Smooth muscle cell (in vitro differentiated cells): ENCODE measurements at regions not wholly inside any gene's neighbourhood (a gene's known extent, or its start where the extent isn't known, plus 50 kb on each side); places are given as distances from the start of the nearest gene placed in this dataset.
"Not testable (repeated sequence)": the region's sequence is repeated elsewhere in the genome, so short reads cannot be mapped to it uniquely, and the experiment has no call there.

Experiments used
- DNase-seq: peaks from one replicate; lab custom pipeline; 2025; ENCODE audit not compliant: unreplicated experiment; lab: John Stamatoyannopoulos, UW
- H2AFZ ChIP-seq: fragments of 200-600 bp; sonication (generic); 2 replicates; pipeline ENCODE4 v1.6.0; 2016; ENCODE audit warnings: antibody characterized with exemption, low read depth, mild to moderate bottlenecking
- H3F3A ChIP-seq: fragments of 200-600 bp; sonication (generic); 2 replicates; pipeline ENCODE4 v1.6.0; 2017; ENCODE audit warnings: antibody characterized with exemption, low read depth
- H3K27ac ChIP-seq: fragments of 200-600 bp; sonication (generic); 2 replicates; pipeline ENCODE4 v1.5.1; 2016; ENCODE audit warnings: low read depth, mild to moderate bottlenecking
- H3K27me3 ChIP-seq: fragments of 200-600 bp; sonication (generic); 2 replicates; pipeline ENCODE4 v1.6.1; 2016; ENCODE audit warnings: low read depth, mild to moderate bottlenecking
- H3K36me3 ChIP-seq: fragments of 200-600 bp; sonication (generic); 2 replicates; pipeline ENCODE4 v1.5.1; 2016; ENCODE audit warnings: low read depth
- H3K4me1 ChIP-seq: fragments of 200-600 bp; sonication (generic); 2 replicates; pipeline ENCODE4 v1.5.1; 2016; ENCODE audit warnings: low read depth
- H3K4me2 ChIP-seq: fragments of 200-600 bp; sonication (generic); 2 replicates; pipeline ENCODE4 v1.6.0; 2016; ENCODE audit warnings: mild to moderate bottlenecking
- H3K4me3 ChIP-seq: fragments of 200-600 bp; sonication (generic); 2 replicates; pipeline ENCODE4 v1.5.1; 2016; ENCODE audit warnings: mild to moderate bottlenecking
- H3K79me2 ChIP-seq: fragments of 200-600 bp; sonication (generic); 2 replicates; pipeline ENCODE4 v1.6.0; 2016; ENCODE audit warnings: low read depth, mild to moderate bottlenecking
- H3K9ac ChIP-seq: fragments of 200-600 bp; sonication (generic); 2 replicates; pipeline ENCODE4 v1.6.0; 2016; ENCODE audit warnings: low read depth
- H3K9me3 ChIP-seq: fragments of 200-600 bp; sonication (generic); replicated peaks from 2 replicates; pipeline ENCODE4 v1.5.1; 2016; ENCODE audit warnings: low read depth
- H4K20me1 ChIP-seq: fragments of 200-600 bp; sonication (generic); 2 replicates; pipeline ENCODE4 v1.6.0; 2016; ENCODE audit warnings: low read depth
- CTCF ChIP-seq: fragments of 200-600 bp; sonication (generic); IDR thresholded peaks from 2 replicates; pipeline ENCODE4 v1.5.1; 2017; ENCODE audit warnings: borderline replicate concordance, mild to moderate bottlenecking, antibody characterized with exemption; ENCODE audit not compliant: insufficient read depth, poor library complexity, severe bottlenecking
- WGBS: methylation state at CpG from one replicate; pipeline ENCODE4 v1.1.7; 2016; ENCODE audit warnings: low lambda C conversion rate; 5-methylcytosine and 5-hydroxymethylcytosine counted together

GRCh38 chr12:84033162-84033561 lies 879.4 kb downstream of the SLC6A15 start:
- no peaks in the 10 kb centered on the region for H3K27me3 ChIP-seq
- H3K4me1 ChIP-seq = no peaks in the 10 kb centered on the region
- no peaks in the 10 kb centered on the region for H3K79me2 ChIP-seq
- DNase-seq = no peak
- no peak overlapping the region for H3K27ac ChIP-seq
- no peaks in the 10 kb centered on the region for H3K36me3 ChIP-seq
- H4K20me1 ChIP-seq = no peaks in the 10 kb centered on the region
- 89% methylated on average over 8 of the region's 8 CpGs for WGBS
- no peaks in the 10 kb centered on the region for H3K9me3 ChIP-seq
- no peak overlapping the region for H3K4me2 ChIP-seq
- H3K4me3 ChIP-seq = no peak overlapping the region
- no peaks in the 10 kb centered on the region for H3F3A ChIP-seq
- no peak overlapping the region for H3K9ac ChIP-seq
- H2AFZ ChIP-seq = no peak overlapping the region
- no peak for TF ChIP-seq CTCF

DNA sequence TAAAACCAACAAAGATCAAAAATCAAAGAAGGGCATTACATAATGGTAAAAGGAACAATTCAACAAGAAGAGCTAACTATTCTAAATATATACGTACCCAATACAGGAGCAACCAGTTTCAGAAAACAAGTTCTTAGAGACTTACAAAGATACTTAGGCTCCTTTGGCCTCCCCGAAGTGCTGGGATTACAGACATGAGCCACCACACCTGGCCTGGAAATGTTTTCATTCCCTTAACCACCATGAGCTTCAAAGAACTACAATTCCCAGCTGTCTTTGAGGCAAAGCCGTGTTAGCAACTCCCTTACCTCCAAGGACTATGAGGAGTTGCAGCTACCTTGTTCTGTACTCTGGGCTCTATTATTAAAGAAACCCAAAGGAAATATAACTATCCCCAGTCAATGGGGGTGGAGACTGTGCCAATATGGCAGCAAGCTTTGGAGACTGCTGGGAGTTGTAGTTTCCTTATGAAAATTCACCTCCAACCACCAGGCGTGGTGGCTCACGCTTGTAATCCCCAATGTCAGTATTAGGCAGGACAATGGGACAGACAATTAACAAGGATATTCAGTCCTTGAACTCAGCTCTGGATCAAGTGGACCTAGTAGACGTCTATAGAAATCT lies 893.9 kb downstream of the SLC6A15 start:
- H3K4me1 ChIP-seq, H3K4me3 ChIP-seq, H3K36me3 ChIP-seq, H3K79me2 ChIP-seq, DNase-seq, H3K9ac ChIP-seq, H3F3A ChIP-seq, H2AFZ ChIP-seq, H3K9me3 ChIP-seq, H3K27ac ChIP-seq, H4K20me1 ChIP-seq, H3K4me2 ChIP-seq, H3K27me3 ChIP-seq: not testable (repeated sequence)
- 81% methylated on average over 6 of the region's 6 CpGs for WGBS

- H3K79me2 ChIP-seq = no peaks in the 10 kb centered on the region
- no peaks in the 10 kb centered on the region for H3F3A ChIP-seq
- H3K4me2 ChIP-seq = no peak overlapping the region
- no peak for TF ChIP-seq CTCF
- no peaks in the 10 kb centered on the region for H3K36me3 ChIP-seq
- H3K4me1 ChIP-seq = no peaks in the 10 kb centered on the region
- no peaks in the 10 kb centered on the region for H3K27me3 ChIP-seq
- no peak overlapping the region for H2AFZ ChIP-seq
- no peak overlapping the region for H3K9ac ChIP-seq
- no peak overlapping the region for H3K27ac ChIP-seq
- no peak for DNase-seq
- H3K9me3 ChIP-seq = no peaks in the 10 kb centered on the region
- H3K4me3 ChIP-seq = no peak overlapping the region
- no peaks in the 10 kb centered on the region for H4K20me1 ChIP-seq
Observed at GRCh38 chr12:84016956-84017355, 895.6 kb downstream of the SLC6A15 start.

DNA sequence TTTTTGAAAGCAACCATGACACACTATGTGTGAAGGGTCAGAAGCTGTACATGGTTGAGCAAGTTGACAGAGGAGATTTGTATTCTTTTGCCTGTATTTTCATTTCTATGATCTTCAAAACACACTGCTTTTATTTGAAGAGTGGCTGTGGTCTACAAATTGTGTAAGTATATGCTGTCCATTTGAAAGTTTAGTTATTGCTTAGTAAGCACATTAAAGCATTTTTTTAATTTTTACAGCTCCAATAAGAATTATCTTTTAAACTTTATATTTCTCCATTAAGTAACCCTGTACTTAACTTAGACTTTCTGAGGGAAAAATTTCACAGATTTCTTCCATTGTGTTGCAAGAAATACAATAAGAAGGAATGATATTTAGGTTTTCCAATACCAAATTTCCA lies 915.2 kb downstream of the SLC6A15 start:
- H3K9me3 ChIP-seq = no peaks in the 10 kb centered on the region
- no peaks in the 10 kb centered on the region for H3F3A ChIP-seq
- no peaks in the 10 kb centered on the region for H4K20me1 ChIP-seq
- H3K4me1 ChIP-seq = no peaks in the 10 kb centered on the region
- no peak overlapping the region for H3K4me2 ChIP-seq
- no peaks in the 10 kb centered on the region for H3K36me3 ChIP-seq
- H3K27me3 ChIP-seq = no peaks in the 10 kb centered on the region
- H2AFZ ChIP-seq = no peak overlapping the region
- H3K4me3 ChIP-seq = no peak overlapping the region
- no peak overlapping the region for H3K27ac ChIP-seq
- no peak overlapping the region for H3K9ac ChIP-seq
- no peak for TF ChIP-seq CTCF
- no peaks in the 10 kb centered on the region for H3K79me2 ChIP-seq
- no peak for DNase-seq
